Bronchial epithelial cell (primary cell): ENCODE measurements at regions not wholly inside any gene's neighbourhood (a gene's known extent, or its start where the extent isn't known, plus 50 kb on each side); places are given as distances from the start of the nearest gene placed in this dataset.
"Not testable (repeated sequence)": the region's sequence is repeated elsewhere in the genome, so short reads cannot be mapped to it uniquely, and the experiment has no call there.

Source experiments
- DNase-seq: peaks from one replicate; pipeline ENCODE4 v3.0.0-alpha.2; 2010; ENCODE audit warnings: low read depth
- FAIRE-seq: peaks from 2 replicates; lab custom pipeline; 2011; peaks lifted over from hg19 to GRCh38; lab: Jason Lieb, UNC
- H3K27me3 ChIP-seq: 2 replicates; pipeline ENCODE4 v1.5.1; 2011; ENCODE audit warnings: low read length; ENCODE audit not compliant: control insufficient read depth, insufficient read depth
- H3K36me3 ChIP-seq: 2 replicates; pipeline ENCODE4 v1.5.1; 2011; ENCODE audit warnings: low read length; ENCODE audit not compliant: control insufficient read depth, insufficient read depth
- H3K4me3 ChIP-seq: 2 replicates; pipeline ENCODE4 v1.5.1; 2011; ENCODE audit warnings: mild to moderate bottlenecking, low read depth, low read length, control low read depth
- CTCF ChIP-seq: IDR thresholded peaks from 2 replicates; pipeline ENCODE4 v1.5.1; 2011; ENCODE audit warnings: mild to moderate bottlenecking, moderate library complexity, low read length, control low read depth, inconsistent platforms; ENCODE audit not compliant: insufficient read depth, severe bottlenecking

GRCh38 chr10:56222237-56222636 lies 138.8 kb downstream of the ZWINT start:
- TF ChIP-seq CTCF, result no peak
- no peak overlapping the region for H3K4me3 ChIP-seq
- DNase-seq (no peak), FAIRE-seq (no peak)
- H3K27me3 ChIP-seq, result no peaks in the 10 kb centered on the region
- no peaks in the 10 kb centered on the region for H3K36me3 ChIP-seq

- Histone ChIP-seq H3K4me3 (no peak overlapping the region), H3K36me3 (no peaks in the 10 kb centered on the region), H3K27me3 (no peaks in the 10 kb centered on the region)
- no peak for DNase-seq
- no peak for FAIRE-seq
- no peak for TF ChIP-seq CTCF
These were observed 148.1 kb downstream of the ZWINT start for GRCh38 chr10:56212951-56213350.

GRCh38 chr10:56181607-56182006 lies 179.5 kb downstream of the ZWINT start:
- DNase-seq (no peak), FAIRE-seq (no peak)
- H3K36me3 ChIP-seq, result no peaks in the 10 kb centered on the region
- TF ChIP-seq CTCF, result no peak
- H3K27me3 ChIP-seq, result no peaks in the 10 kb centered on the region
- H3K4me3 ChIP-seq, result no peak overlapping the region

- Histone ChIP-seq H3K4me3 (no peak overlapping the region), H3K27me3 (no peaks in the 10 kb centered on the region), H3K36me3 (no peaks in the 10 kb centered on the region)
- peak; percentile 0 for DNase-seq
- FAIRE-seq, result no peak
- no peak for TF ChIP-seq CTCF
These were observed 182.8 kb downstream of the ZWINT start for GRCh38 chr10:56178210-56178609.

- not testable (repeated sequence) for H3K4me3 ChIP-seq, H3K27me3 ChIP-seq, H3K36me3 ChIP-seq, FAIRE-seq, DNase-seq
These were observed 206.0 kb downstream of the ZWINT start for GRCh38 chr10:56155091-56155513.

GRCh38 chr10:56146806-56147205 lies 214.3 kb downstream of the ZWINT start:
- FAIRE-seq, result no peak
- no peak overlapping the region for H3K4me3 ChIP-seq
- no peak for DNase-seq

More at GRCh38 chr10:56146806-56147205, 214.3 kb downstream of the ZWINT start:
- no peak for TF ChIP-seq CTCF
- H3K36me3 ChIP-seq, result no peaks in the 10 kb centered on the region
- H3K27me3 ChIP-seq, result no peaks in the 10 kb centered on the region
